ENCODE measurements at regions not wholly inside any gene's neighbourhood (a gene's known extent, or its start where the extent isn't known, plus 50 kb on each side); places are given as distances from the start of the nearest gene placed in this dataset.

GRCh38 chr3:178297740-178298139 lies 238.5 kb upstream of the KCNMB2 start:
- TF ChIP-seq CTCF (IDR thresholded peaks at IDR 0.05), result no peak
- no peak for TF ChIP-seq EZH2 (IDR thresholded peaks at IDR 0.05; ENCODE audit: borderline replicate concordance, insufficient read depth, low read depth, low read length, poor library complexity, severe bottlenecking)
